ENCODE measurements at regions not wholly inside any gene's neighbourhood (a gene's known extent, or its start where the extent isn't known, plus 50 kb on each side); places are given as distances from the start of the nearest gene placed in this dataset.
"Not testable (repeated sequence)": the region's sequence is repeated elsewhere in the genome, so short reads cannot be mapped to it uniquely, and the experiment has no call there.

DNA sequence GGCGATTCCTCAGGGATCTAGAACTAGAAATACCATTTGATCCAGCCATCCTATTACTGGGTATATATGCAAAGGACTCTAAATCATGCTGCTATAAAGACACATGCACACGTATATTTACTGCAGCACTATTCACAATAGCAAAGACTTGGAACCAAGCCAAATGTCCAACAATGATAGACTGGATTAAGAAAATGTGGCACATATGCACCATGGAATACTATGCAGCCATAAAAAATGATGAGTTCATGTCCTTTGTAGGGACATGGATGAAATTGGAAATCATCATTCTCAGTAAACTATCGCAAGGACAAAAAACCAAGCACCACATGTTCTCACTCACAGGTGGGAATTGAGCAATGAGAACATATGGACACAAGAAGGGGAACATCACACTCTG lies 93.1 kb upstream of the NT5E start:
- DNase-seq (ENCODE audit: low read depth) = not testable (repeated sequence)

DNA sequence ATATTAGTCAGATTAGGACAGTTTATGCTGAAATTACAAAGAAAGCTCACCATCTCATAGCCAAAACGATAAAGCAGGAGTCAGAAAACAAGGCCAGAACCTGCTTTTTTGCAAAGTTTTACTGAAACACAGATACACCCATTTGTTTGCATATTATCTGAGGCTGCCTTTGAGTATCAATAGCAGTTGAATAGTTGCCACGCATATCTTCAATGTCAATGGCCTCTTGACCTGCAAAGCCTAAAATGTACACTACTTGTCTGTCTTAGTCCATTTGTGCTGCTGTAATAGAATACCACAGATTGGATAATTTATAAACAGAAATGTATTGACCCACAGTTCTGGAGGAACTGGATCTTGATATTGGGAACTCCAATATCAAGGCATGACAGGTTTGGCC lies 94.1 kb upstream of the NT5E start:
- no peak for DNase-seq (ENCODE audit: low read depth)

DNA sequence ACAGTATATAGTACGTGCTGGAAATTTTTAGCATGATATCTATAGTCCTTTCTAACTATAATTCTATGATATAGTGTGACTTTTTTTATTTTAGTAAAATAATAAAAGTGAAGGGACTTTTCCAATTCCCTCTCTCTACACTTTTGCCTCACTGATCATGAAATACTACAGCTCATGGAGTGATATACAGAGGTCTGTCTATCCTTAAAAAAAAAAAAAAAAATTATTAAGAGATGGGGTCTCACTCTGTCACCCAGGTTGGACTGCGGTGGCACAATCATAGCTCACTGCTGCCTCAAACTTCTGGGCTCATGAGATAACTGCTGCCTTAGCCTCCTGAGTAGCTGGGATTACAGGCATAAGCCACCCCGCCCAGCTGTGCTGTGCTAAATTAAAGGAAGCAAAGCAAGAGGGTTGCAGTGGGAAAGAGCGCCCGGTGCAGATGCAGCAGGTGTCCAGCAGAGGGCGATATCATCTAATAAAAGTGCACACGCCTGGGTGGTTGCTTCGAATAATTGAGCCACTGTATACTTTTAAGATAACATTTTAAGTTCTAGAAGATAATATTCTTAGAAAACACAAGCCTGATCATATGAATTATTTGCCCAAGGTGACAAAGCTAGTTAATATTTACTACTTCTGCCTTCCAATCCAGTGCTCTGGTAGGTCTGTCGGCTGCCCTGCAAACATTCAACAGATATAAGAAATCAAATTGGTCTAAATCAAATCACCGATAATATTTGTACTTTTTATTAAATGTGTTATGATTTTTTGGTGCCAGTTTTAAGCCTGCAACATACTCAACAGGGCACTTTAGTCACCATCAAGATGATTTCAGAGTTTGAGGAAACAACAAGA lies 94.9 kb upstream of the NT5E start:
- DNase-seq (ENCODE audit: low read depth) = peak; percentile 47

DNA sequence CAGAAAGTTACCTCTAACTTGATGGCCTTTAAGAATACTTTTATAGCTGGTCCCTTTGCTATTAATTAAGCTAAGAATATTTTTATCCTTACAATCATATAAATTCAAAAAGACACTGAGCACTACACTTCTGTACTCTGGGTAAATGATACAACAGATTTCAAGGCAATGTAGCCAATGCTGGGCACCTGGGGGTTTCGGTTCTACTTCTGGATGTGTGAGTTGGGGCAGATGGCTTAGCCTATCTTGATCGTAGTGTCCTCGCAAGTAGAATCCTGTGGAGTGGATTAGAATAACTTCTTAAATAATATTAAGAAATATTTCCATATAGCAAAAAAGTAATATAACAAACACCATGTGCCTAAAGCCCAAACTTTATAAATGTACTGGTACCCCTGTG lies 96.9 kb upstream of the NT5E start:
- no peak for DNase-seq (ENCODE audit: low read depth)

DNA sequence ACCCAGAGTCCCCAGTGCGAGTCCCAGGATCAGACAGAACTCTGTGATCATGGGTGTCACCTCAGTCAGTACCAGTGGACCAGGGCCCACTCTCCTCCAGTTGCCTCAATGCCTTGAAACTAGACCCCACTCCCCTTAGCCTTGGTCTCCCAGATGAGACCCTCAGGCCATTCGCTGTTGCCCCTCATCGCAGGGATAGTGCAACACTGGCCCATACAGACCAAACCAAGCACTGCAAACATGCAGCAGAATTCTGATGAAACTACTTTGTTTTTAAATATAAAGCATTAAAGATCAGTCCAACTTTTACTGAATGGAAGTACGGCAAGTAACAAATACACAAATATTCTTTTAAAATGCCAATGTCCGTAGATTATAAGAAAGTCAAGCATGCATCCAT lies 101.2 kb upstream of the NT5E start:
- no peak for DNase-seq (ENCODE audit: low read depth)

DNA sequence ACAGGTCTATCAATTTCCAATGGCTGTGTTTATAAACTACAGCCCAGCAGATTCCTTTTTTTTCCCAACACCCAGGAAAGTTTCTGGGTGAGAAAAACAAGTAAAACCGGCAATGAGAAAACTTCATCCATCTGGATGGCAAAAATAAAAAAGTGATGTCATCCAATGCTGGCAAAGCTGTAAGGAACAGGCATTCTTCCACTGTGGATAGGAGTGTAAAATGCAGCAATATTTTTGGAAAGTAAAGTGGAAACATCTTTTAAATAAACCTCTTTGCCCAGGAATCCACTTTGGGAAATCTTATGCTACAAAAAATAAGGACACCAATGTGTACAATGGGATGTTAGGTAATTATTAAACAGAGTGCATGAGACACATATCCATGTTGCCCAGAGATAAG lies 102.1 kb upstream of the NT5E start:
- no peak for DNase-seq (ENCODE audit: low read depth)

DNA sequence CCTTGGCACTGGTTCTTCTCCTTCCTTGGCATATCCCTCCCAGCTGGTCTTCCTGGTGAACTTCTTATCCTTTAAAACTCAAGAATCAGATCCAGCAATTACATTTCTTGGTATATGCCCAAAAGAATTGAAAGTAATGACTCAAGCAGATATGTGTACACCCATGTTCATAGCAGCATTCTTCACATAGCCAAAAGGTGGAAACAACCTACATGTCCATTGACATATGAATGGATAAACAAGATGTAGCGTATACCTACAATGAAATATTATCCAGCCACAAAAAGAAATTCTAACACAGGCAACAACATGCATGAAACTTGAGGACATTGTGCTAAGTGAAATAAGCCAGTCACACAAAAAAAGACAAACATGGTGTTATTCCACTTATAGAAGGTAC lies 103.7 kb upstream of the NT5E start:
- no peak for DNase-seq (ENCODE audit: low read depth)

DNA sequence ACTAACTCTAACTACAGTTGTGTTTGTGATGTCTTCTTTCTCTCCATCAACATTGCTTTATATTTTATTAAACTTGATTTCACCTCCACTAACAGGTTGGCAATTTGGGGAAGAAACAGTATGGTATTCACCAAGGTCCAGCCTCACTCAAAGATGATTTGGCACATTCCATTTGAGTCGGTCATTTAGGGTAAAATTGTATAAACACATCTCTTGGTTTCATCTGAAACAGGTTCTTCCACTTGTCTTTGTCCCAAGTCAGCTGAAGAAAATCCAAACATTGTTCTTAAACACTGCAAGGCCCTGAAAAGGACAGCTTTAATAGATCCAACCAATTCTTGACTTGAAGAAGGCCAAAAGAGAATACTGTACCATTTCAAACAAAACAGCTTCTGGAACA lies 104.9 kb upstream of the NT5E start:
- DNase-seq (ENCODE audit: low read depth) = no peak

DNA sequence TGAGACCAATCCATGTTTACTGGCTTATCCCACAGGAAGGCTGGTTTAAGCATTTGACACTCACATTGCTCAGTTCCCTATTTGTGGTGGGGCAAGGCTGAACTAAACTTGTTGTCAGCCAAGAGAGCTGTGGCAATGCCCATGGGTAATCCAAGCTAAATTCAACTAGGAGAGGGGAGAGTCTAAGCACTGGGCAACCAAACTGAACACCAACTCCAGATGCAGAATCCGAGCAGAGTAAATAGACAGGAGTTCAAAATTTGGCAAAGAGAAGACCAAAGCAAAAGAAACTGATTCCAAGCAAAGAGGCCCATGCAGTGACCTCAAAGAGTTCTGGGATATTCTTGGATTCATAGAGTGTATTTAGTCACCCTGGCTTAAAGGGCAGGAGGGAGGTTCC lies 106.5 kb upstream of the NT5E start:
- DNase-seq (ENCODE audit: low read depth) = no peak

DNA sequence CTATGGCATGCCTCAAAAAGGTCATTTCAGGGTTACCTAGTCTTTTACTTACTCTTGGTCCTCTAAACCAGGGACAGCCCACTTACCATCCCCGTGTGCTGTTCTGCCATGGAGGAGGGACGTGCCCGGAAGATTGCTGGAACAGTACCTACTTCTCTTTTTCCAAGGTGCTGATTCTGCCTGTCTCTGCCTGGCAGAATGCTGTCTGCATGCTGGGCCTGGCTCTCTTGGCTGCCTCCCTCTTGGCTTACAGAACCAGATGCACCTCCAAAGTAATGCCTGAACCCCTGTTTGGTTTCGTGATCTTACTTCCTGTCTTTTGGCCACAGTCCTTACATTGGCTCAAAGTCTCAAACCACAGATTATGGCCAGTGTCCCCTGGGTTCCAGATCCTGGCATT lies 120.7 kb upstream of the NT5E start:
- DNase-seq (ENCODE audit: low read depth) = no peak

DNA sequence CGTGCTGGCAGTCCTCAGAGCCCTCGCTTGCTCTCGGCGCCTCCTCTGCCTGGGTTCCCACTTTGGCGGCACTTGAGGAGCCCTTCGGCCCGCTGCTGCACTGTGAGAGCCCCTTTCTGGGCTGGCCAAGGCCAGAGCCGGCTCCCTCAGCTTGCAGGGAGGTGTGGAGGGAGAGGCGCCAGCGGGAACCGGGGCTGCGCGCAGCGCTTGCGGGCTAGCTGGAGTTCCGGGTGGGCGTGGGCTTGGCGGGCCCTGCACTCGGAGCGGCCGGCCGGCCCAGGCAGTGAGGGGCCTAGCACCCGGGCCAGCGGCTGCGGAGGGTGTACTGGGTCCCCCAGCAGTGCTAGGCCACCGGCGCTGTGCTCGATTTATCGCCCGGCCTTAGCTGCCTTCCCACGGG lies 124.1 kb upstream of the NT5E start:
- DNase-seq (ENCODE audit: low read depth) = not testable (repeated sequence)

DNA sequence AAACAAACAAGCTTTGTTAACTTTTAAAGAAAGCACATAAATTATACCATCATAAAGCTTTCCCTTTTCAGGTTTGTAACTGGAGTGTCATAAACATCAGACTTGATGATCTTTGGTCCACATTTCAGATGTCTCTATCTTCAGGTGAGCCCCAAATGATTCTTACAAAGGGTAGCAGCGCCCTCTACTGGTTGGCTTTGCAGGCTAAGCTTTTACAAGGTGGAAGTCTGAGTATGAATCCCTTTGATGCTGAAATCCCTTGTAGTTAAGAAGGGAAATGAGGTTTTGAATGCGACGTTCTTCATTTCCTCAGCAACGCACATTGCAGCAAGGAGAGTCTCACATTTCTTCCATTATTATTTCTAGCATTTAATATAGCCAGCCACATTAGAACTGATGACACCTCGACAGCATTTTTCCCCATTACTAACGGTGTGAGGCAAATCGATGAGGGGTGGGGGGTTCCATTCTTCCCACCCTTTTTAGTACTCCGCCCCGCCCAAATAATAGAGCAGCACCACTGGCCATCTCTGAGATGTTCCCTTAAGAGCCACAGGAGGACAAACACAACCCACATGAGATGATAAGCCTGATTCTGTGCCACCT lies 126.3 kb upstream of the NT5E start:
- peak; percentile 56 for DNase-seq (ENCODE audit: low read depth)

DNA sequence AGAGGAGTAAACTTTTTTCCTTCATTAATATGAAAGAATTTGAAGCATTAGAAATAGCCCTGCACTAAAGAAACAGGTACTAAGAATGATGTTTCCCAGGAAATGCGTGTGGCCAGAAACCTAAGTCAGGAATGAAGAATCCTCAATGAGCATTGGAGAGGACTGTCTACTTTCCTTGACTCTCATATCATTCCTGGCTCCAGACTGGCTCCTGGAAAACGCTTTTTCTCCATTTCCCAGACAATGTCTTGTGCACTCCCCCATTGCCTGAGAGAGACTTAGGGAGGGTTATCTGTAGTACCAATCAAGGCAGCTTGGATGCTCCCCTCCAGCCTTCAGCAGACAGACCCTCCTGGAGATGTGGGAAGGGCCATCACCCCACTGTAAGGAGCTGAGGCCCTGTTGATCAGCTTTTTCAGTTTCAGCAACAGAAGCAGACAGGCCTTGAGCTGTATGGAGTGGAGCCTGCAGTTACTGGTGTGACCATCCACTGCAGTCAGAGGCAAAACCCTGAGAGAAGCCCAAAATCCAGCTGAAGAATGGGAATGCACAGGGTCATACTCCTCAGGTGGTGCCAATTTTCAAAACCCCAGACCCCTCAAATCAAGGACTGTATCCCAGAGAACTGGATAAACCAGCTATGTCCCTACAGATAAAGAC lies 127.3 kb upstream of the NT5E start:
- no peak for DNase-seq (ENCODE audit: low read depth)

DNA sequence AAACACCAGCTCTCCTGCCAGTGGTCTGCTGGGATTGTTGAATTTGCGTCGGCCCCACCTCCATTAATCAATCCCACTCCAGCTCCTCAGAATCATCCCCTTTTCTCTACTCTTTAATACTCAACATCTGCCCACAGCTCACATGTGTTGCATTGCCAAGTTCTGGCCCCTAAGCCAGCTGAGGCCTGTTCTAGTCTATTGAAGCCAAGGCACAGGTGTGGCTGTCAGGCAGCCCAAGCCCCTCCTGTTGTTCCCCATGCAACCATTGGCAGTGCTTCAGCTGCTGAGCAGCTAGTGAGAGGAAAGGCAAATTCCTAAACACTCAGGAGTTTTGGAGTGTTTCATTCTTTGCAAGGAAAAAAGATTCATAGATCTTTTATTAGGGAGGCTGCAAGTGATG lies 128.0 kb upstream of the NT5E start:
- no peak for DNase-seq (ENCODE audit: low read depth)

DNA sequence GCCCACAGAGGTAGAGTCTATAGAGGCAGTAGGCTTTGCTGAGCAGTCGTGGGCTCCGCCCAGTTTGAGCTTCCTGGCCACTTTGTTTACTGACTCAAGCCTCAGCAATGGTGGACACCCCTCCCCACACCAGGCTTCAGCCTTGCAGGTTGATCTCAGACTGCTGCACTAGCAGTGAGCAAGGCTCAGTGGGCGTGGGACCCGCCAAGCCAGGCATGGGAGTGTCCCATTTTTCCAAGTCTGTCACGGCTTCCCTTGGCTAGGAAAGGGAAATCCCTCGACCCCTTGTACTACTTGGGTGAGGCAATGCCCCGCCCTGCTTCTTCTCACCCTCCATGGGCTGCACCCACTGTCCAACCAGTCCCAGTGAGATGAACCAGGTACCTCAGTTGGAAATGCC lies 135.3 kb upstream of the NT5E start:
- DNase-seq (ENCODE audit: low read depth) = no peak

DNA sequence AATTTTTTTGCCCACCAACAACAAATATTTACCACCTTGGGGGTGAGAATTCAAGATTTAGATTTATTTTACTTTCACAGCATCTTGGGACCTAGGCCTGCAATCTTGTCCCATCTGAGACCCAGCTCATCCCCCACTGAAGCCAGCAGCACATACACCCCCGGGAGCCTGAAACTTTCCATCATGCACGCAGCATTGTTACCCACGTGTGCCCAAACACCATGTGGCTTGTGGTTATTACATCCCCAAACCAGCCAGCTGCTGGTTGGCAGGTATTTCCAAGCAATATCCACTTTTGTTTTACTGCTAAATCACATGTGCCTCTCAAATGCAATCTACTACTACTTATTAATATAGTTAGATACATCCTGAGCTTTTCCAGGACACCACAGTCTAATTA lies 149.3 kb upstream of the NT5E start:
- DNase-seq (ENCODE audit: low read depth) = no peak

DNA sequence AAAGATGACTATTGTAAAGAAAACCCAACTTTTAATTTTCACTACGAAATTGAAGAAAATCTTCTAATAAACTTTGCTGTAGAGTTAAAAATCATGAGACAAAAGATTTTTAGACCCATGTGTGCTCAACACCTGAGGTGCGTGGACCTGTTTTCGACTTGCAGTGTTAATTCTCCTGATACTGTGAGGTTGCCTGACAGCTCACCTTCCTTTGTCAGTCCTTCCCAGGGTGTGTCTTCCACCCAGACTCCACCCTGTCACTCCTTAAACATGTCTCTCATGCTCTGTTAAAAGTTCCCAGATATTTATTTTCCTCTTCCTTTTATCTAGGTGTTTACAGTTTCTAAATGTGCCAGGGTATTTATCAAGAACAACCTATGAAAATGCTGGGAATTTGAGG lies 151.3 kb upstream of the NT5E start:
- DNase-seq (ENCODE audit: low read depth) = no peak

DNA sequence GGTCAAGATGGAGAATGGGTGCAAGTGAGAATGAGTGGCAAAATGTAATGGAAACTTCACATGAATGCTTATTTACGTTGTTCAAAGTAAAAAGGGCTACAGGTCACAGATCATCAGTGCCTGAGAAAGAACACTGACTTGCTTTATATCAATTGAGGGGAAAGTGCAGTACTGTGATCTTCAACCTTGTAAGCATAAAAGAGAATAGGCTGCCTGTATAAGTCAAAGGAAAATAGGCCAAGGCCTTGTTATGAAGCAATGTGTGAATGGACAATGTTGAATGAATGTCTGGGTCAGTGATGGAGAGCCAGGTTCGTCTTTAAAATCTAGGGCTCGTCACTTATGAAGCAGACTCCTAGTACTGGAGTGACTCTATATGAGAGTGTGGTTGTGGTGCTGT lies 158.6 kb upstream of the NT5E start:
- no peak for DNase-seq (ENCODE audit: low read depth)

DNA sequence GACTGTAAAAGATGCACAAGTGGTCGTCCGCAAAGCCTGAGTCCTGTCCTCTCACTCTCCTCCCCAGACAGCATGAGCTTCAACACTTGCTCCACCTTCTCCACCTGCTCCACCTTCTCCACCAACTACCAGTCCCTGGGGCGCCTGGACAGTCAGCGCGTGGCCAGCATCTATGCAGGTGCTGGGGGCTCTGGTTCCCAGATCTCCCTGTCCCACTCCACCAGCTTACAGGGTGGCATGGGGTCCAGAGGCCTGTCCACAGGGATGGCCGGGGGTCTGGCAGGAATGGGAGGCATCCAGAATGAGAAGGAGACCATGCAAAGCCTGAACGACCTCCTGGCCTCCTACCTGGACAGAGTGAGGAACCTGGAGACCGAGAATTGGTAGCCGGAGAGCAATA lies 162.2 kb upstream of the NT5E start:
- no peak for DNase-seq (ENCODE audit: low read depth)

DNA sequence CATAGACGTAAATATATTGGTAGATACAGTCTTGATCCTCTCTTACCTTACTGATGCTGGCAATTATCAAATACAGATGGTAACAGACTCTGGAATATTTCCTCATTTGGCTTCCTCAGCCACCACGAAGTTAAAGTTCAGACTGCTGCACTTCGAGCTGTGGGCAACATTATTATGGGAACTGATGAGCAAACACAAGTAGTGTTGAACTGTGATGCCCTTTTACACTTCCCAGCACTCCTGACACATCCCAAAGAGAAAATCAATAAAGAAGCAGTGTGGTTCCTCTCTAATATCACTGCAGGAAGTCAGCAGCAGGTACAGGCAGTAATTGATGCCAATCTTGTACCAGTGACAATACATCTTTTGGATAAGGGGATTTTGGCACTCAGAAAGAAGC lies 162.7 kb upstream of the NT5E start:
- no peak for DNase-seq (ENCODE audit: low read depth)

DNA sequence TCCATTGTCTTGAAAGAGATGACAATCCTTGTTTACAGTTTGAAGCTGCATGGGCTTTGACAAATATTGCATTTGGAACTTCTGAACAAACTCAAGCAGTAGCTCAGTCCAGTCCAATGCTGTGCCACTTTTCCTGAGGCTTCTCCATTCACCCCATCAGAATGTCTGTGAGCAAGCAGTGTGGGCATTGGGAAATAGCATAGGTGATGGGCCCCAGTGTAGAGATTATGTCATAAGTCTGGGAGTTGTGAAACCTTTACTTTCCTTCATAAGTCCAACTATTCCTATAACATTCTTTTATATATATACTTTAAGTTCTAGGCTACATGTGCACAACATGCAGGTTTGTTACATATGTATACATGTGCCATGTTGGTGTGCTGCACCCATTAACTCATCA lies 163.4 kb upstream of the NT5E start:
- not testable (repeated sequence) for DNase-seq (ENCODE audit: low read depth)

DNA sequence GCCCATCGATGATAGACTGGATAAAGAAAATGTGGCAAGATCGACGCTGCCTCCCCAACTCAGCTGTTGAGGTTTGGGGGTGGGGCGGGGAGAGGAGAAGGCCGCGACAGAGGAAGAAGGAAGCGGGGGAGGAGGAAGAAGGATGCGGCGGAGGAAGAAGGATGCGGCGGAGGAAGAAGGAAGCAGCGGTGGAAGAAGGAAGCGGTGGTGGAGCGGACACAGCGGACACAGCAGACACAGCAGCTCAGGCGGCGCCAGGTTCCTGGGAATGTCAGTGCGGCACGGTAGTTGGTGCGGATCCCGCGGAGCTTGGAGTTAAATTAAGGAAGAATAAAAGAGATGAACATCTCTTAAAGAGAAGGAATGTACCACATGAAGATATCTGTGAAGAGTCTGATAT lies 163.9 kb upstream of the NT5E start:
- DNase-seq (ENCODE audit: low read depth) = no peak

DNA sequence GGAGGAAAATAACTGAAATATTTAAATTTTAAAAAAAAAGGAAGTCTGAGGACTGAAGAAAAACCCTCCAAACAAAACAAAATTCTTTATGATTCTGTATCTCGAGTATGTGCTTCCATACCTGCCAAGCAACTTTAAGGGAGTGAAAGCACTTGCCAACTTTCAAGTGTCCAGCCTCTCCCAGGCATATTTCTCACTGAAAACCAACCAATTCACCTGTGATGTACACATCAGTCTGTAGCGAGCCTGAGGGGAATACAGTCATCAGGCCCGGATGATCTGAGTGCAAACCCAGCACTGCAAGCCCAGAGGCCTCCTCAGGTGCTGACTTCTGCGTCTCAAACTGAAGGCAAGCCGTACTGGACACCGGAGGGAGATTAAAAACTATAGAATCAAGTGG lies 164.8 kb upstream of the NT5E start:
- DNase-seq (ENCODE audit: low read depth) = no peak

DNA sequence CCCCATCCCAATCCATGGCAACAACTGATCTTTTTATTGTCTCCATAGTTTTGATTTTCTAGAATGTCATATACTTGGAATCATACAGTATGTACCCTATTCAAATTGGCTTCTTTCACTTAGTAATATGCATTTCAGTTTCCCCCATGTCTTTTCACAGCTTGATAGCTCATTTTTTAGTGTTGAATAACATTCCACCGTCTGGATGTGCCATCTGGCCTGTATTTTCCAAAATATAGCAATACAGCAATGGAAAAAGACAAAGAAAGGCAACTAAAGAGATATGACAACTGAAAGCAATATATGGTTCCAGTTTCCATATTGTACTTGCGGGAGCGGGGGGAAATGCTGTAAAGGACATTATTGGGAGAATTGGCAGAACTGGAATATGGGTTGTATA lies 166.4 kb upstream of the NT5E start:
- DNase-seq (ENCODE audit: low read depth) = no peak

Data from activated gamma-delta T cell treated with anti-CD3 and anti-CD28 coated beads, Interleukin-2, amount 50 U/mL, for 16 hours (primary cell).